ENCODE measurements at regions not wholly inside any gene's neighbourhood (a gene's known extent, or its start where the extent isn't known, plus 50 kb on each side); places are given as distances from the start of the nearest gene placed in this dataset.
A peak's percentile ranks its signal among the peaks of the same experiment; 100 is the strongest.
"Not testable (repeated sequence)": the region's sequence is repeated elsewhere in the genome, so short reads cannot be mapped to it uniquely, and the experiment has no call there.

DNA sequence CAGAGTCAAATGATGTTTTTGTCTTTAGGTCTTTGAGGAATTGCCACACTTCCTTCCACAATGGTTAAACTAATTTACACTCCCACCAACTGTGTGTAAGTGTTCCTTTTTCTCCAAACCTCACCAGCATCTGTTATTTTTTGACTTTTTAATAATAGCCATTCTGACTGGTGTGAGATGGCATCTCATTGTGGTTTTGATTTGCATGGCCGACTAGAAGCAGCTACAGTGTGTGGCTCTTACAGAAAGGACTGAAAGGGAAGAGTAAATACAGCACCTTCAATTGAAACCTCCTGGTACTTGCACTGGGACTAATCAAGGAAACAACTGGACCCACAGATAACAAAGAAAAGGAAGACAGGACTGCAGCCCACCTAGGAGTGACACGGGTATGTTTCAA, 668.0 kb upstream of the RGS18 start:
- DNase-seq (ENCODE audit: low read depth) = no peak

DNA sequence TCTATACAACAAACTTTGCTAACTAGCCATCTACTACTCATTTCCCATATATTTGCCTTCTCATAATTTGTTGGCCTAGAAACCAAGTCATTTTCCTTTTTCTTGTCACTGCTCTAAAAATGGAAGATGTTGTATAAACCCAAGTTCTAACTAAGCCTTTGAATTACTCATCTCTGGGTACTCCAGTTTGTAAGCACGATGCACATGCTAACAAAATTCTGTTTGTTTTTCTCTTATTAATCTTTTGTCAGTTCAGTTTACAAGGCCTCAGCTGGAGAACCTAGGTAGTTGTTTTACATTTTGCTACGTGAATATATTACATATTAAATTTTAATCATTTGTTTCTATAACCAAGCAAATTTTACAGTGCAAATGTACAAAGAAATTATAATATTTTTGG, 663.2 kb upstream of the RGS18 start:
- DNase-seq (ENCODE audit: low read depth) = peak; percentile 1

DNA sequence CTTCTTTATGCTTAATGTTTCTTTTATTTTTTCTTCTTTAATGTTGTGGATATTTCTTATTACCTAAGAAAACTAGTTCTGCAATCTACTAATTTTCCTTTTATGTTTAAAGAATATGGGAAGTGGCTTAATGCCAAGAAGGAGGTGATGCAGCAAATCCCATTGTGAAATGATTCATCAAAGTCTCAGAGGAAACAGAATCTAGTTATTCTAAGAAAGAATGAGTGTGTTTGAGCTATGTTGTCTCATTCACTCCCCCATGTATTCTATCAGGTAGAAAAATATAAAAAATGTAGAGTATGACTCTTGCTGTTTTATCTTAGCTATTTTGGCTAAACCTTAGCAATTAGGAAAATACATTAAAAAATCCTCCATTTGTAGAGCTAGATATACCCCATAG, 659.9 kb upstream of the RGS18 start:
- no peak for DNase-seq (ENCODE audit: low read depth)

DNA sequence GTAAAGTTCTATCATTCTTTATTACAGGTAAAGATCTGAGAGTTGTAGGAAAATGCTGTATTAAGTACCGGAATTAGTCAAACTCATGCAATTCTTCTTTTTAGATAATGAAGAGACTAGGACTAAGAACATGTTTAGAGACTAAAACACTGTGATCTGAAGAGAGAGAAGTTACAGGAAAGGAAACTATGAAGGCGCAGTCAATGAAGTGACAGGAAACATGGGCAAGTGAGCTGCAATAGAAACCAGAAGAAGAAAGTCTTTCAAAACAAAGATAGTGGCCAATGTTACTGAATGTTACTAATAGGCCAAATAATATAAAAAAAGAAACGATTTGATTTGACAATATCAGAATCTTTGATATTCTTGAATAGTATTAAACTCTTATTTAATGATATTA, 659.4 kb upstream of the RGS18 start:
- DNase-seq (ENCODE audit: low read depth) = no peak

DNA sequence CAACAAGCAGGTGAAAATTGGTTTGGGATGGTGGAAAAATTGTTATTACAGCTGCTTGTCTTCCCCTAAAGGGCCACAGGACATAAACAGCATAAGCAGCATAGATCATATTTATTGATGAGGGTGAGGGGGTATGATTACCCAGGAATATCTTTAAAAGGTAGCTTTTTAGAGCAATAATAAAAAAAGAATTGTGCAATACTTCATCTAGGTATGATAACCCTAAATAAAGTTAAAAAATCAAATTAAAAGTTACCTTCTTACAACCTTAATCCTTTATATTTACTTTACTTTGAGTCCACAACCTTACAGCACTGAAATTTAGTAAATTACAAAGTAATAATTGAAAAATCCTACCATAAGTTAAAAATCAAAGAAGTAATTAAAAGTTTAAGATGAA, 653.3 kb upstream of the RGS18 start:
- DNase-seq (ENCODE audit: low read depth) = no peak

DNA sequence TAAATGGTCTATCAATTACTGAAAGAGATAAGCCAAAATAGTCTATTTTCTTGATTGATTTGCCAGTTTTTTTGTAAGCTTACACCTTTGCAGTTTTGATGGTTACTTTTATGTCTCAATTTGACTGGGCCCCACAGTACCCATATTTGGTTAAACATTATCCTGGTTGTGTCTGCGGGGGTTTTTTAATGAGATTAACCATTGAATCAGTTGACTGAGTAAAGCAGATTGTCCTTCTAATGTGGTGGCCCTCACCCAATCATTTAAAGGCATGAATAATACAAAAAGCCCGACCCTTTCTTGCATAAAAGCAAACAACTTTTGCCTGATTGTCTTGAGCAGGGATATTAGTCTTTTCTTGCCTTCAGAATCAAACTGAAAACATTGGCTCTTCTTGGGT, 650.0 kb upstream of the RGS18 start:
- no peak for DNase-seq (ENCODE audit: low read depth)

DNA sequence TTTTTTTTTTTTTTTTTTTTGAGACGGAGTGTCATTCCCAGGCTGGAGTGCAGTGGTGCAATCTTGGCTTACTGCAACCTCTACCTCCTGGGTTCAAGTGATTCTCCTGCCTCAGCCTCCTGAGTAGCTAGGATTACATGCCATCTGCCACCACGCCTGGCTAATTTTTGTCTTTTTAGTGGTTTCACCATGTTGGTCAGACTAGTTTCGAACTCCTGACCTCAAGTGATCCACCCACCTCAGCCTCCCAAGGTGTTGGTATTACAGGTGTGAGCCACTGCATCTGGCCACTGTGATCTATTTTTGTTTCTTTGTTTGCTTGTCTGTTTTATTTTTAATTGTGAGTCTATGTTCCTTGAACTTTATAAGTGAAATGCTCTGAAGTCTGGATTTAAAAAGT, 646.8 kb upstream of the RGS18 start:
- not testable (repeated sequence) for DNase-seq (ENCODE audit: low read depth)

DNA sequence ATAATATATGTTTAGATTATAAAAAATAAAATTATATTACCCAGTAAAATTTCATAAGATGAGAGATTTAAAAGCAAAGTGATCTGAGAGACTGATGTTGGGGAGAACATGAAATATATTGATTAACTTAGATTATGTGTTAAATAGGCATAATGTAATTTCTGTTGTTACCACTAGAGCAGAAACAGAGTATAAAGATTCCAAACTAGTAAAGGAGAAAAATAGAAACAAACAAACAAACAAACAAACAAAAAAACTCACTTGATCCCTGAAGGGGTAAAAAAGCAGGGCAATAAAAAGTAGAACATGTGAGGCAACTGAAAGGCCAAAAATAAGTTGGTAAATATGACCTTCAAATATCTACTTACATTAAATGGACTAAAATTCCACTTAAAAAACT, 640.4 kb upstream of the RGS18 start:
- DNase-seq (ENCODE audit: low read depth) = no peak

DNA sequence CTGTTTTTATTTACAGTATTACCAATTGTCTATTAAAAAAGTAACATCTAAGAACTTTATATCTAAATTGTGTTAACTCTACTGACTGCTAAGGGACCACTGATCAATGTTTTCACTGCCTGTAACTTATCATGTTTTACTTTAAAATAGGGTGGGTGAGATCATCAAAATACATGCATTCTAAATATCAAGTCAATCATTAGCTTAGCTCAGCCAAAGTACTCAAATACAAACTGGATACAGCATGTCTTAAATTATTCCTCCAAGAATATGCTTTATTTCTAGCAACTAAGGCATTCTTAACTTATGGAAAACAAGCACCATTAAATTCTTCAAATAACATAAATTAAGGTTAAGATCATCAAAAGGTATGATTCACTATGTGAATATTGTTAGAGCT, 638.7 kb upstream of the RGS18 start:
- no peak for DNase-seq (ENCODE audit: low read depth)

DNA sequence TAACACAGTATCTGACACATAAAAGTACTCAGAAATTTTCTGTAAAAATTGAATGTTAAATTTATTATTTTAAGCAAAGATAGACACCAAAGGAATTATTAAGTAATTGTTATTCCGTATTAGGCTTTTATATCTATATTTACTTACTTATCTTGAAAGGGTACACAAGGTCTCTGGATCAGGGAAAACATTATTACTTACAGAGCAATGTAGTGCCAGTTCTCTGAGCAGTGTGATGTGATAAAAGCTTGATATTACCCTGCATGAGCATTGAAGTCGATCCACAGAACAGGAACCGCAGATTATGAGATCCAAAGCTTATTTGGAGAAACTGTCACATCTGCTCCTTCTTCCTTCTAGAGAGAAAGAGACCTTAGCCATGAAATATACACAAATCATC, 637.9 kb upstream of the RGS18 start:
- DNase-seq (ENCODE audit: low read depth) = no peak

DNA sequence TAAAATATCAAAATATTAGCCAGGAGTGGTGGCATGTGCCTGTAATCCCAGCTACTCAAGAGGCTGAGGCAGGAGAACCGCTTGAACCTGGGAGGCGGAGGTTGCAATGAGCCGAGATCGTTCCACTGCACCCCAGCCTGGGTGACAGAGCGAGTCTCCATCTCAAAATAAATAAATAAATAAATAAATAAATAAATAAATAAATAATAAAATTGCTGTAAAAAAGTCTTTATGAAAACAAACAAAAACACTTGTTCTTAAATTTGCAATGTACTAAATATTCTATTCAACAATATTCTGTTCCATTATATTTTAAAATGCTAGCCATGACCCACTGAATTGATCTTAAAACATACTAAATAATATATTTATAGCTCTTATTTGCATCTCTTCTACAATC, 632.3 kb upstream of the RGS18 start:
- not testable (repeated sequence) for DNase-seq (ENCODE audit: low read depth)

DNA sequence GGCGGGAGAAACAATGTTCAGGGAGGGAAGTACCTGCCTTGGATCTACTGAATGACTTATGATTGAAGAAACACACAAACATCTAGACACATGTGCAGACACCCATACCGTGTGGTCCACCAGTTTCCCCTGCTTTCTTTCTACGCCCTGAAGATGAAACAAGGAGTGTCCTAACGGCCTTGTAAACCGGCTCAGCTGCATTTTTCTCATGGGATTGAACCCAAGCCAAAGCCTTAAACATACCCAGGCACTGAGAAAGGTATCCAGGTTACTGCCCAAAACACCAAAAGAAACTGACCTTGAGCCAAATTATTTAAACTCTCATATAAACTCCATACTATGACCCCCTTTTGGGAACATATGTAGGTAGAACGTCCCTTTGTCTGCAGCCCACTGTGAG, 630.0 kb upstream of the RGS18 start:
- no peak for DNase-seq (ENCODE audit: low read depth)

DNA sequence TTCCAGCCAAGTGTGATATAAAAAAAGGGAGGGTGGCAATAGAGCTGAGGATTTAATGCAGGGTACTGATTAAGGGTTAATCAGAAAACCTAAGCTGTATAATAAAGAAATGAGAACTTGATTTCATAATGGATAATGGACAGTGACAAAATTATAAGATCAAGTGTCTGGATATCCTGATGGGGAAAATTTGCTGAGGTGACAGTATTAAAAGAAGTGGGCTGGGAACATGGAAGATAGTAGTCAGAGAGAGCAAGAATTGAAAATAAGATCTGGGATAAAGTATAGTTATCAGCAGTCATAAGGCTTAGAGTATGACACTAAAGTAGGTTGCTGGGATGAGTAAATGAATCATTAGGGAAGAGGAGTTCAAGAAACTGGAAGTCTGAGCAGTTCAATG, 627.3 kb upstream of the RGS18 start:
- DNase-seq (ENCODE audit: low read depth) = no peak

DNA sequence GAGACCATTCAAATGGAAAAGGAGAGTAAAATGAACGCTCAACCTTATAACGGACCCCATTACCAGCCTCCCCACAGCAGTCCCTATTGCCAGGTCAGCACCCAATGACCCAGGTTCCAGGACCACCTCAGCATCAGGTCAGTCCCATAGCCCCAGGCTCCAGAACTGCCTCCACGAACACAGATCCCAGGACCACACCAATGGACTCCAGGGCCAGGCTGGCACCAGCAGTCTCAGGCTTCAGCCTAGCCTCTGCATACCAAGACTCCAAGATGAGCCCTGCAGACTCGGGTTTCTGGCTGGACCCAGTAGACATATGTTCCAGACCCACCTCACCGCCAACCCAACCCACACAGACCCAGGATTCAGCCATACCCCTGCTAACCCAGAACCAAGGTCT, 625.0 kb upstream of the RGS18 start:
- DNase-seq (ENCODE audit: low read depth) = no peak

DNA sequence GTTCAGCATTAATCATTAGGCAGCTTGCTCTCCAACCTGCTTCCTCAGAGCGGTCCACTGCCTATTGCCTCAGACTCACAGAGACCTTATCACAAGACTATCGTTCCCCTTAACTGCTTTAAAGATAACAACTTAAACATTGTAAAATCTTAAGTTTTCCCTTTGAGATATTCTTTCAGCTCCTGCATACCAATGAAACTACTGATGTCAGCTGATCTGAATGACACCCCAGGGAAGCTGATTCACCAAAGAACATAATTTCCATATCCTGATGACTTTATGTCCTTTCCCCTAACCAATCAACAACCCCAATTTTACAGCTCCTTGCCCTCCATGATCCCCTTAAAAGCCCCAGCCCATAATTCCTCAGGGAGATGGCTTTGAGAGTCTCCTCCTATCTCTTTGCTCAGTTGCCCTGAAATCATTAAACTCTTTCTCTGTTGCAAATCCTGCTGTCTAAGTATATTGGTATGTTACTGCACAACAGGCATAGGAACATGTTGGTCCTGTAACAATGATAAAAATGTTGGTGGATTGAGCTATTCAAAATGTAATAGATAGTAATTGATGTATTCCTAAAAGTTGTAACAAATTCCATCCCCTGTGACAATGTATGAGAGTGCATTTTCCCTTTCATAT, 621.4 kb upstream of the RGS18 start:
- no peak for DNase-seq (ENCODE audit: low read depth)

DNA sequence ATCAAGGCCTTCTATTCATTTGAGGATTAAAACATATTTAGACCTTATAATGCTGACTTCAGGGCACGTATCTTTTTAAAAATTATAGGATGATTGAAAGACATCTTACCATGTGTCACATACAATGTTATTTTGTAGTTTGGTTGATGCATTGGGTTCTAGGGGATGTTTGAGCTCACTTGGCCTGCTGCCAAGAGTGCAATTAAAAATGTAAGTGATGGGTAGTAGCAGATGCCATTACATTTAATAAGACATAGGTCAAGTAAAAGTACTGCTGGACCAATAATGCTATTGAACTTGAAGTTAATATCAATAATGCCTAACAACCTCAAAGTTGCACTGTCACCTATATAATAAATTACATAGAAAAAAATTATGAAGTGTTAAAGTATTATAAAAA, 616.5 kb upstream of the RGS18 start:
- DNase-seq (ENCODE audit: low read depth) = no peak

DNA sequence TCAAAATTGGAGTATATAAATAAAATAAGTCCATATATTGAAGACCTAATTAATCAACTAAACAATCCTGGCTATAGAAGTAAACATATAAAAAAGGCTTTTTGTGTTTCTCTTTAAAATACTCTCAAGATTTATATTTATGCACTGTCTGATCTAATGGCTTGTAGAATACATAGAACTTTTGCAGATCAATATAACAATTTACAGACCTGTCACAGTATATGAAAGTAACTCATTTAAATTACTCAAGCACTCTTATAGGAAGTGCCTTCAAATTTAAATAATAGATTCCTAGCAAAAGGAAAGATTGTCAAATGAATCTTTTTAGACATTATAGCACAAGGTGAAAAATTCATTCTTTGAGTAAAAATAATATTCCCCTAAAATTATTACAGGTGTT, 615.8 kb upstream of the RGS18 start:
- no peak for DNase-seq (ENCODE audit: low read depth)

DNA sequence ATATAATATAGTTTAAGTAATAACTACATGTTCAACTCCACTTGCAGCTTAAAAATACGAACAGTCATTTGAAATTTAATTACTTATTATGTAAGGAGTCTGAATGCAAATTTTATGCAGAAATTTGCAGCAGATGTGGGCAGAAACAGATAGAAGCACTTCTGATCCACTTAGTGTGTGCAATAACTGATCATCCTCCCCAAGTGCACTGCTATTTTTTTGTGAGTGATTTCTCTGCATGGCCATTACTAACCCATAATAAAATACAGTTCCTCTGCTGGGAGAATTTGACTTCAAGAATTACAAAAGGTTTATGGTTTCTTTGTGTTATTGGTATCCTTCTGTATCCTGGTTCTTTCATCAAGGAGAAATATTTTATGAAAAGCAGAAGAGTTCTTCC, 611.5 kb upstream of the RGS18 start:
- DNase-seq (ENCODE audit: low read depth) = no peak

DNA sequence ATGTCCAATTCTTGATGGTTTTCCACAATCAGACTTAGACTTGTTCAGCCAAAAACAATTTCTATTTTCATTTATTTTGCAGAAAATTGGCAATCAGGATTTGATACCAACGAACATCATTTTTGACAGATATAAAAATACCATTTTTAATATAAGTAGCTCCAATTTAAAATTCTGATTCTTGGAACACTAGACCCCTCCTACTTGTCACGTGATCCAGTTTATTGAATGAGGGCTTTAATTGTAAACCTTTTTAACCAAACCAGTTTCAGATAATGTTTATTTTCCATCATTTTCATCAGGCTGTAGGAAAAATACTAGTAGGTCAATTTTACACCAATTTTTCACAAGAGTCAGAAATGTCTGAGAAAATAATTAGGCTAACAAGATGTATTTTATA, 607.2 kb upstream of the RGS18 start:
- DNase-seq (ENCODE audit: low read depth) = no peak

DNA sequence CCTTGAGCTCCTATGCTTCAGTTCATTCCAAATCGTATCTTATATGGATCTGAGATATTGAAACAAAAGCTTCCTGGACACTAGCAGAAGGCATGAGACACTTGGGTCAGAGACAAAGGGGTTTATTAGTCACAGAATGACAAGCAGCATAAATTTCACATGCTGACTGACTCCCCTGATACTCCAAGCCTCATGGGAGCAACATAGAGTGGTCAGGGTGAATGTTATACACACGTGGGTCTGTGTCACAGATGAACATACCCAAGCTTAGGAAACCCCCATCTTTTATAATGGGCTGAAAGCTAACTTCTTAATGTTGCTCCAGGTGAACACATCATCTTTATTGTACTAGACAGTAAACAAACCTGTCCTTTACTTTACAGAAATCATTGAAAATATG, 599.9 kb upstream of the RGS18 start:
- no peak for DNase-seq (ENCODE audit: low read depth)

DNA sequence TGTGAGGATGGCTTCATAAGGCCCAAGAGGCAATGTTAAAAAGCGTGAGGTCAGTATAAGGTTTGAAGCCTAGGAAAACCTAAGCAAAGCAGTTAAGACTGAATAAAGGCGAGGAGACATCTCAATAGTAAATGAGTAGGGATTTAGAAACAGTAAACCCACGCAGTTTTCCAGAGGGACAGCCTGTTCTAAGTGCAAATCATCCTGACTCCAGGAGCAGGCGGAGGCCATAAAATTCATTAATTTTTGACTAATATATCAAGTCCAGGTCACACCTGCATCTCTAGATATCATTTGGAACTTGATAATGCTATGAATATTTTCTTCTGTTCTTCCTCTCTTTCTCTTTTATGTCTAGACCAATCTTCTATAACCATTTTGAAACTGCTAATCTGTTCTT, 597.0 kb upstream of the RGS18 start:
- no peak for DNase-seq (ENCODE audit: low read depth)

DNA sequence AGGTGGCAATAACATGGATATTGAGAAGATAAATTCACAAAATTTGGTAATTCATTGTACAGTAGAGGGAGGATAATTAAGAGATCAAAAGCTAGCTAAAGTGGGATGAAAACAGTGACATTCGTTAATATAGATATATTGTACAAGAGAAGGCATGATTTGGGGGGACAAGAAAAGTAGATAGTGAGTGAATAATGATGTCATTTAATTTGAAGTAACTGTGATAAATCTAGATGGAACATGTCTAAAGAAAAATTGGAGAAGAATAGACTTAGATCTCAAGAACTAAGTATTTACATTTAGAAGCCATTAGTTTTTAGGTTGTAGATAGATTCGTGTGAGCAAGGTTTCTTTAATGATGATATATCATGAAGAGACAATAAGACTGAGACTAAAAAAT, 594.0 kb upstream of the RGS18 start:
- DNase-seq (ENCODE audit: low read depth) = no peak

DNA sequence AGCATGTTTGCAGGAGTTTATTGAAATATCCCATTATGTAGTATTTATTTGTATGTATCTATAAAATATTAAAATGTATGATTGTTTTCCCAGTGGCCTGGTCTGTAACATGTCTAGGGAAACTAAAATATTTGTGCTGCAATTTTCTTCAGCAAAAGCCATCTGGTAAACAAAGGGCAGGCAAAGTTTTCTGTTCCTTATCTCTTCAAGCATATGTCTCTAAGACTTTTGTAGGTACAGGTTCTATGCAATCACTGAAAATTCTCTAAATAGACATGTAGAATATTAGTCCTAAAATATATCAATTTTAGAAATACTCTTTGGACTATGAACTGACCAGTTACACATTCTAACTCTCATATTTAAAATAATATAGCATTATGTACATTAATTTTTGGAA, 585.8 kb upstream of the RGS18 start:
- DNase-seq (ENCODE audit: low read depth) = no peak

DNA sequence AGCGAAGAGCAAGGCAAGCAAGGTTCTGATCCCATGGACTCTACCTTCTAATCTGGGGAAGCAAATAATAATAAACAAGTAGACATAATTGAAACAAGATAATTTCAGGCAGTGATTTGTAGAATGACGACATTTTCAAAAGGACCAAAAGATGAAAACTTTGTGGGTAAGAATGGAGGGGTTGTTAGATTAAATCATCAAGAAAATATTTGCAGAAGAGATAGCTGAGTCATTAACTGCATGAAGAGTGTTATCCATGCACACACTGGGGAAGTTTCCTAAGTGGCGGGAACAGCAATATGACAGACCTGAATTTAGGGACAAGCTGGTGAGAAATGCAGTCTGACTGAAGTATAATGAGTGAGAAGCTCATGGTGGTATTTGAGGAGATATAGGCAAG, 583.1 kb upstream of the RGS18 start:
- DNase-seq (ENCODE audit: low read depth) = no peak
